BLaER1 treated with 17β-estradiol and CSF1 and Interleukin-3, amounts not matched to agents 10 nM and 100 nM (cell line): ENCODE measurements at regions not wholly inside any gene's neighbourhood (a gene's known extent, or its start where the extent isn't known, plus 50 kb on each side); places are given as distances from the start of the nearest gene placed in this dataset.
"Not testable (repeated sequence)": the region's sequence is repeated elsewhere in the genome, so short reads cannot be mapped to it uniquely, and the experiment has no call there.

Experiments used
- H3K27ac ChIP-seq, 11 experiments: shearing (Covaris generic); formaldehyde crosslinking; 2 replicates each; pipeline ENCODE4 v1.8.1; 2022
- H3K27me3 ChIP-seq, 11 experiments: shearing (Covaris generic); formaldehyde crosslinking; 2 replicates each; pipeline ENCODE4 v1.8.1; 2022
- H3K36me3 ChIP-seq, 11 experiments: shearing (Covaris generic); formaldehyde crosslinking; 2 replicates each; pipeline ENCODE4 v1.8.1; 2022
- H3K4me1 ChIP-seq, 10 experiments: shearing (Covaris generic); formaldehyde crosslinking; 2 replicates each; pipeline ENCODE4 v1.8.1; 2022
- H3K4me2 ChIP-seq, 11 experiments: shearing (Covaris generic); formaldehyde crosslinking; 2 replicates each; pipeline ENCODE4 v1.8.1; 2022
- H3K4me3 ChIP-seq, 10 experiments: shearing (Covaris generic); formaldehyde crosslinking; 2 replicates each; pipeline ENCODE4 v1.8.1; 2022
- H3K9ac ChIP-seq, 11 experiments: shearing (Covaris generic); formaldehyde crosslinking; 2 replicates each; pipeline ENCODE4 v1.8.1; 2022
- H3K9me3 ChIP-seq, 11 experiments: shearing (Covaris generic); formaldehyde crosslinking; replicated peaks in 1 of 11; 2 replicates each; pipeline ENCODE4 v1.8.1; 2022
- H4K20me1 ChIP-seq, 11 experiments: shearing (Covaris generic); formaldehyde crosslinking; 2 replicates each; pipeline ENCODE4 v1.8.1; 2022
- Cebpa-rat ChIP-seq, 11 experiments: shearing (Covaris generic); IDR thresholded peaks; 2 replicates each; pipeline ENCODE4 v1.8.1; 2022

DNA sequence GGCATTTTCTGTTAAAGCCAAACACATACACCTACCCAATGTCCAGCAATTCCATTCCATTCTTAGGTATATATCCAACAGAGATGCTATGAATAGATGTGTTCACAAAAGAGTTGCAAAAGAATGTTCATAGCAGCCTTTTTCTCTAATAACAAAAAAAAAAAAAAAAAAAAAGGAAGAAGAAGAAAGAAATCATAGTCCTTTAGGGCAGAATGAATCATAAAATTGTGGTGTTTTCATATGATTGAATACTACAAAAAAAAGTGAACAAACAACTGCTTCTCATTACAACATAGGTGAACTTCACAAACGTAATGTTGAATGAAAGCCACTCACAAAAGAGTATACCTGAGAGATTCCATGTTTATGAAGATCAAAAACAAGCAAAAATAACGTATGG, 66.8 kb upstream of the GRK3 start:
- no peaks in the 10 kb centered on the region for H3K27me3 ChIP-seq
- H3K36me3 ChIP-seq = no peaks in the 10 kb centered on the region
- TF ChIP-seq Cebpa-rat (IDR thresholded peaks at IDR 0.05) = no peak

DNA sequence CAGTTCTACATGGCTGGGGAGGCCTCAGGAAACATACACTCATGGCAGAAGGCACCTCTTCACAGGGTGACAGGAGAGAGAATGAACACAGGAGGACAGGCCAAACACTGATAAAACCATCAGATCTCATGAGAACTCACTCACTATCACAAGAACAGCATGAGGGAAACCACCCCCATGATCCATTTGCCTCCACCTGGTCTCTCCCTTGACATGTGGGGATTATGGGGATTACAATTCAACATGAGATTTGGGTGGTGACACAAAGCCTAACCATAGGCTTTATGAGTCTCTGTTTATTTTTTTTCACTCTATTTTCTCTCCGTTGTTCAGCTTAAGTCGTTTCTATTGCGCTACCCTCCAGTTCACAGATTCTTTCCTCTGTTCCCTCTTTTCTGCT, 63.8 kb upstream of the GRK3 start:
- H3K4me2 ChIP-seq, H3K36me3 ChIP-seq, H4K20me1 ChIP-seq, H3K27me3 ChIP-seq, H3K4me3 ChIP-seq, H3K9ac ChIP-seq, H3K9me3 ChIP-seq, H3K27ac ChIP-seq, H3K4me1 ChIP-seq: not testable (repeated sequence)

More for the DNA sequence above, 66.8 kb upstream of the GRK3 start:
- Histone ChIP-seq H3K27ac (no peak overlapping the region), H3K9ac (no peak overlapping the region), H3K4me1 (peaks cover 0 to 13% (median 2%) of the 10 kb centered on the region in 10 experiments; a peak in 9 of 20 replicates), H3K4me3 (no peak overlapping the region), H3K4me2 (no peak overlapping the region), H3K9me3 (no peaks in the 10 kb centered on the region; a peak in 1 of 22 replicates), H4K20me1 (no peaks in the 10 kb centered on the region)

DNA sequence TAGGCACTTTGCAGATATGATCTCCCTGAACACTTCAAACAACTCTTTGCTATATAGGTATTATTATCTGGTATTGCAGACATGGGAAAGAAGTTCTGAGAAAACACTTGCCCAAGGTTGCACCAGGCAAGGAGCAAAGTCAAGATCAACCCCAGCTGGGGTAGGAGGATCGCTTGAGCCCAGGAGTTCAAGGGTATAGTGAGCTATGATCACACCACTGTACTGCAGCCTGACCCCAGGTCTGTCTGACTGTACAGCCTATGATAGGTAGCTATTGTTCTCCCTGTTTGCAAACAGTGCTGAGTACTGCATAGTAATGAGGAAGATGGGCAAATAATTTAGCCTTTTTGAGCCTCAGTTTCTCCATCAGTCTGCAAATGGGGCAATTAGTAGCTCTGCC, 60.5 kb upstream of the GRK3 start:
- not testable (repeated sequence) for H3K27ac ChIP-seq, H3K4me1 ChIP-seq

DNA sequence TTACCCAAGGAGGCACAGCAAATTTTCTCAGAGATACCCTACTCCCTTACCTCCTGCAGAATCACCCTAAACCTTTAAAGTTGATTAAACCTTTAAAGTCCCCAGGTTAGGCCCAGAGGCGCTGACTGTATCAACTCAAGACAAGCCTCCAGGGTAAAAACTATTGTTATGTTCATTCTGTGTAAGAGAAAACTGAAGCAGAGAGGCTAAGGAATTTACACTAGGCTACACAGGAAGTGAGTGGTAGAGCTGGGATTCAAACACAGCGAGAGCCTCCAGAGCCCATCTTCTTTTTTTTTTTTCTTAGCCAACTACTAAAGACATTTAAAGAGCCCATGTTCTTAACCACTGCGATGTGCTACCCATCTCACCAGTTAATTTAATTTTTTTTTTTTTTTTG, 56.3 kb upstream of the GRK3 start:
- H3K27ac ChIP-seq = no peak overlapping the region
- no peaks in the 10 kb centered on the region; a peak in 1 of 22 replicates for H3K9me3 ChIP-seq
- no peaks in the 10 kb centered on the region for H4K20me1 ChIP-seq
- peaks cover 0 to 24% (median 6%) of the 10 kb centered on the region in 11 experiments; a peak in 6 of 22 replicates for H3K36me3 ChIP-seq
- no peaks in the 10 kb centered on the region for H3K27me3 ChIP-seq
- H3K9ac ChIP-seq = no peak overlapping the region
- TF ChIP-seq Cebpa-rat (IDR thresholded peaks at IDR 0.05) = no peak
- H3K4me2 ChIP-seq = no peak overlapping the region
- no peak overlapping the region for H3K4me3 ChIP-seq
- no peaks in the 10 kb centered on the region for H3K4me1 ChIP-seq

More for the DNA sequence above, 60.5 kb upstream of the GRK3 start:
- H3K9ac ChIP-seq, H3K36me3 ChIP-seq, H3K27me3 ChIP-seq, H4K20me1 ChIP-seq, H3K9me3 ChIP-seq, H3K4me2 ChIP-seq, H3K4me3 ChIP-seq: not testable (repeated sequence)

DNA sequence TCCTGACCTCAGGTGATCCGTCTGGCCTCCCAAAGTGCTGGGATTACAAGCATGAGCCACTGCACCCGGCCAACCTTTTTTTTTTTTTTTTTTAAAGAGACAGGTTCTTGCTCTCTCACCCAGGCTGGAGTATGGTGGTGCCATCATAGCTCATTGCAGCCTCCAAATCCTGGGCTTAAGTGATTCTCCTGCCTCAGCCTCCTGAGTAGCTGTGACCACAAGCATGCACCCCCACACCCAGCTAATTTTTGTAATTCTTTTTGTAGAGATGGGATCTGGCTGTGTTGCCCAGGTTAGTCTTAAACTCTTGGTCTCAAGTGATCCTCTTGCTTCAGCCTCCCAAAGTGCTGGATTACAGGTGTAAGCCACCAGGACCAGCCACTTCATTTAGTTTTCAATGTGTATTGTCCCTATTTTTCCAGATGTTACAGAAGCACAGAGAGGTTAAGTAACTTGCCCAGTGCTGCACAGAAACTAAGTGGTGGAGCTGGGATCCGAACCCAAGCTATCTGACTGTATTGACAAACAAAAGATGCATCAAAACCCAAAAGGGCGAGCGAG, 55.6 kb upstream of the GRK3 start:
- no peaks in the 10 kb centered on the region for H3K27me3 ChIP-seq
- H3K9ac ChIP-seq = no peak overlapping the region
- TF ChIP-seq Cebpa-rat (IDR thresholded peaks at IDR 0.05) = no peak
- no peak overlapping the region for H3K4me2 ChIP-seq
- peaks cover 0 to 24% (median 6%) of the 10 kb centered on the region in 11 experiments; a peak in 6 of 22 replicates for H3K36me3 ChIP-seq
- H3K9me3 ChIP-seq = no peaks in the 10 kb centered on the region; a peak in 1 of 22 replicates
- no peak overlapping the region for H3K4me3 ChIP-seq
- H3K4me1 ChIP-seq = no peaks in the 10 kb centered on the region
- H3K27ac ChIP-seq = no peak overlapping the region
- no peaks in the 10 kb centered on the region for H4K20me1 ChIP-seq

DNA sequence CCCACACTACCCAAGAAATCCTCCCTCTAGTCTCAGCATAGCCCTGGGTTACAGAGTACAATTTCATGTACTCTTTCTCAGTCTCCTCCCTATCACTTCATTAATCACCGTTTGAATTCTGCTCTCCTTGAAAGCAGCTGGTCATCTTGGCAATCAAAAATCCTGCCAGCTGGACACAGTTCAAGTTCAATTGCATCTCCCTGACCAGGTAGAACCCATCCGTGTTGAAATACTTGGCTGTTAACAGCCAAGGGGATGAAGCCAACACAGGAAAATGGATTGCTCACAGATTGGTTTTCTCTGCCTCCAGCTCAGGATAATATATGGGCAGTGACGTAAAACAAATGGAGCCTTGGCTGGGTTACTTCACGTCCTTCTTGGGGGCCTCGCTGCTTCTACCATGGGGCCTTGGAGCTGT, 55.1 kb upstream of the GRK3 start:
- TF ChIP-seq Cebpa-rat (IDR thresholded peaks at IDR 0.05) = no peak
- H3K9ac ChIP-seq = no peak overlapping the region
- H3K27me3 ChIP-seq = no peaks in the 10 kb centered on the region
- H3K36me3 ChIP-seq = peaks cover 0 to 24% (median 6%) of the 10 kb centered on the region in 11 experiments; a peak in 6 of 22 replicates
- no peaks in the 10 kb centered on the region for H4K20me1 ChIP-seq
- no peak overlapping the region for H3K27ac ChIP-seq
- no peak overlapping the region for H3K4me2 ChIP-seq
- no peaks in the 10 kb centered on the region; a peak in 1 of 22 replicates for H3K9me3 ChIP-seq
- H3K4me1 ChIP-seq = no peaks in the 10 kb centered on the region
- H3K4me3 ChIP-seq = no peak overlapping the region

DNA sequence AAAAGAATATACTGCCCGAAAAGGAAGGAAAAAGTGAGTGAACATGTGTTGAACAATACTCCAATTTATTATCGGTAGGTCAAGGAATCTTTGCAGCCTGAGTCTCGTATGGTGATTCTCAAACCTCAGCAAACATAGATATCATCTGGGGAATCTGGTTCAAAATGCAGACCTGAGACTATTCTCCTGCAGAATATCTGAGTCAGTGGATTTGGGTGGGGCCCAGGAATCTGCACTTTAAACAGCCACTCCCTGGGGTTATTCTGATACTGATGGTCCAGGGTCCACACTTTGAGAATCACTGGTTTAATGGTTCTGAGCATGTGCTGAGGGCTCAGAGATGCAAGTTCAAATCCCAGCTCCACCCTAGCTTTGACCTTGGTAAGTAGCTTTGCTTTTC, 53.6 kb upstream of the GRK3 start:
- H3K9ac ChIP-seq = no peak overlapping the region
- no peaks in the 10 kb centered on the region; a peak in 1 of 22 replicates for H3K9me3 ChIP-seq
- no peaks in the 10 kb centered on the region for H3K4me1 ChIP-seq
- peaks cover 0 to 24% (median 6%) of the 10 kb centered on the region in 11 experiments; a peak in 6 of 22 replicates for H3K36me3 ChIP-seq
- no peak for TF ChIP-seq Cebpa-rat (IDR thresholded peaks at IDR 0.05)
- no peak overlapping the region for H3K4me3 ChIP-seq
- no peaks in the 10 kb centered on the region for H4K20me1 ChIP-seq
- H3K27me3 ChIP-seq = no peaks in the 10 kb centered on the region
- H3K27ac ChIP-seq = no peak overlapping the region
- no peak overlapping the region for H3K4me2 ChIP-seq

DNA sequence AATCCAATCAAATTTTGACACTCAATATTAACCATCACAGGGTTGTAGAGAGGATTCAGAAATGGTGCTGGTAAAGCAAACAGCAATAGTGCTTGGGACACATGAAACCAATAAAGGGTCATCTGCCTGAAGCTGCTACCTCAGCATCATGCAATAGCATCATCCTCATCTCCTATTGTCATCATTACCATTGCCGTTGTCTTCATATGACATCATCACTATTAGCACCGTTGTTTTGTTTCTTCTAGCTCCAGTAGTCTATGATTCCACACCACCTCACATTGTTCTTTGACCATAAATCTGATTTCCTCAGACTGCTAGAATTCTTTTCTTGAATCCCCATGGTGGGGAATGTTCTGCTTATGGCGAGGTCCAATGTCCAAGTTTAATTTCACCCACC, 52.8 kb upstream of the GRK3 start:
- no peaks in the 10 kb centered on the region; a peak in 1 of 22 replicates for H3K9me3 ChIP-seq
- H3K4me3 ChIP-seq = no peak overlapping the region
- H3K27me3 ChIP-seq = no peaks in the 10 kb centered on the region
- H3K36me3 ChIP-seq = peaks cover 0 to 24% (median 6%) of the 10 kb centered on the region in 11 experiments; a peak in 6 of 22 replicates
- no peak overlapping the region for H3K27ac ChIP-seq
- TF ChIP-seq Cebpa-rat (IDR thresholded peaks at IDR 0.05) = no peak
- H3K4me1 ChIP-seq = no peaks in the 10 kb centered on the region
- no peak overlapping the region for H3K4me2 ChIP-seq
- no peak overlapping the region for H3K9ac ChIP-seq
- no peaks in the 10 kb centered on the region for H4K20me1 ChIP-seq

DNA sequence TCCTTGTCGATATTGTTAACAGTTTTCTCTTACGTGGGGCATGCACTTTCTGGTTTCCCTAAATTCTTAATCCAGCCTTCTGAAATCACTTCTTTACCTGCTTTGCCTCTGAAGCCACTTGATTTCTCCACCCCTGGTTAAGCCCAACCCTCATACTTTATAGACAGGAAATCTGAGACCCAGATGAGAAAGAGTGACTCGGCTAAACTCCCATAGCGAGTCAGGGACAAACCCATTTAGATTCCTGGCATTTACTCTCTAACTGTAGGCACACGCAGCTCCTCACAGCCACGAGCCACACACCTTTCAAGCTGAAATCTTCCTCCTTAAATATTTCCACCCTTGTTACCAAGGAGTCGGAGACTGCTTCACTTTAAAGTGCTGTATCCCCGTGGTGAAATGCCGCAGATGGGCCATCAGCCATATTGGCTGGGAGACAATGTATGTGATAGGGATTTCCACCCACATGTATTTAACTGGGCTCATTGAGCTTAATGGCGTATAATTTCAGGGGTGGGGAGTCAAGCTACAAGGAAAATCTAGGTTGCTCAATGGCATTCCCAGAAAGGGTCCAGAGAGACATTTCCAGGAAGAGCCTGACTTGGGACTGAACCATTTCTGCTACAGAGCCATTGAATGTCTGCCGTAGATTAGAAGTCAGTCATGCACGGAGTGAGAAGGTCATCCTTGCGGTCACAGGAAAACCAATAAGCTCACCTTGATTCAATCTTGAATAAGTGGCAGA, 49.9 kb upstream of the GRK3 start:
- Histone ChIP-seq H4K20me1 (no peaks in the 10 kb centered on the region), H3K9me3 (no peaks in the 10 kb centered on the region; a peak in 1 of 22 replicates), H3K9ac (no peak overlapping the region), H3K27ac (no peak overlapping the region), H3K4me2 (no peak overlapping the region), H3K4me1 (no peaks in the 10 kb centered on the region), H3K4me3 (no peak overlapping the region), H3K27me3 (no peaks in the 10 kb centered on the region), H3K36me3 (peaks cover 0 to 19% (median 4%) of the 10 kb centered on the region in 11 experiments; a peak in 5 of 22 replicates)
- TF ChIP-seq Cebpa-rat (IDR thresholded peaks at IDR 0.05) = no peak
